ENCODE measurements at regions not wholly inside any gene's neighbourhood (a gene's known extent, or its start where the extent isn't known, plus 50 kb on each side); places are given as distances from the start of the nearest gene placed in this dataset.

GRCh38 chr7:24517166-24517565 lies 56.1 kb upstream of the PALS2 start:
- no peaks in the 10 kb centered on the region for H3K36me3 ChIP-seq (ENCODE audit: insufficient read depth)
- no peaks in the 10 kb centered on the region for H3K27me3 ChIP-seq (ENCODE audit: insufficient read depth, low read depth)
- no peak overlapping the region for H2AFZ ChIP-seq (ENCODE audit: low read depth)
- no peaks in the 10 kb centered on the region for H4K20me1 ChIP-seq (ENCODE audit: insufficient read depth)
- no peaks in the 10 kb centered on the region for H3K4me1 ChIP-seq (ENCODE audit: low read depth, poor library complexity, severe bottlenecking)
- H3K27ac ChIP-seq, result no peak overlapping the region
- H3K4me3 ChIP-seq (IDR thresholded peaks at IDR 0.05; ENCODE audit: insufficient read depth, low read depth, low read length), result no peak overlapping the region
- H3K4me2 ChIP-seq, result no peak overlapping the region
- H3K9ac ChIP-seq, result no peak overlapping the region
- no peaks in the 10 kb centered on the region for H3K79me2 ChIP-seq (ENCODE audit: insufficient read depth, low read depth)
- no peak for TF ChIP-seq CTCF (conservative IDR thresholded peaks at IDR 0.05; ENCODE audit: low read depth, low read length)

GRCh38 chr7:24521917-24522623 lies 51.2 kb upstream of the PALS2 start:
- Histone ChIP-seq H3K4me1 (ENCODE audit: low read depth, poor library complexity, severe bottlenecking) (no peaks in the 10 kb centered on the region), H2AFZ (ENCODE audit: low read depth) (no peak overlapping the region), H3K79me2 (ENCODE audit: insufficient read depth, low read depth) (no peaks in the 10 kb centered on the region), H4K20me1 (ENCODE audit: insufficient read depth) (no peaks in the 10 kb centered on the region), H3K27me3 (ENCODE audit: insufficient read depth, low read depth) (no peaks in the 10 kb centered on the region), H3K36me3 (ENCODE audit: insufficient read depth) (no peaks in the 10 kb centered on the region), H3K9ac (no peak overlapping the region), H3K4me2 (no peak overlapping the region), H3K27ac (no peak overlapping the region), H3K4me3 (IDR thresholded peaks at IDR 0.05; ENCODE audit: insufficient read depth, low read depth, low read length) (no peak overlapping the region)
- no peak for TF ChIP-seq CTCF (conservative IDR thresholded peaks at IDR 0.05; ENCODE audit: low read depth, low read length)

Measured in KMS-11 (cell line).